SK-N-SH (cell line): ENCODE measurements at regions not wholly inside any gene's neighbourhood (a gene's known extent, or its start where the extent isn't known, plus 50 kb on each side); places are given as distances from the start of the nearest gene placed in this dataset.

Experiments
- CHD2 ChIP-seq: fragments of 150-350 bp; IDR thresholded peaks from 2 replicates; pipeline ENCODE4 v1.6.1; 2018; ENCODE audit warnings: low read length; ENCODE audit not compliant: partially characterized antibody
- FOXM1 ChIP-seq: IDR thresholded peaks from 2 replicates; pipeline ENCODE4 v1.4.0; 2012; ENCODE audit warnings: low read depth, mild to moderate bottlenecking
- NFIC ChIP-seq: IDR thresholded peaks from 2 replicates; pipeline ENCODE4 v1.4.0; 2012; ENCODE audit warnings: borderline replicate concordance
- POLR2AphosphoS5 ChIP-seq: IDR thresholded peaks from 2 replicates; pipeline ENCODE4 v1.6.1; 2012; ENCODE audit warnings: low read depth, low read length
- RCOR1 ChIP-seq: fragments of 150-350 bp; IDR thresholded peaks from 2 replicates; pipeline ENCODE4 v1.6.1; 2017; ENCODE audit warnings: antibody characterized with exemption, low read length
- RFX5 ChIP-seq: IDR thresholded peaks from 2 replicates; pipeline ENCODE4 v1.6.1; 2012; ENCODE audit warnings: mild to moderate bottlenecking, improper control_type of control experiment, low read length
- SMC3 ChIP-seq: IDR thresholded peaks from 2 replicates; pipeline ENCODE4 v1.6.1; 2012; ENCODE audit warnings: low read depth, low read length, improper control_type of control experiment
- TEAD4 ChIP-seq: IDR thresholded peaks from 2 replicates; pipeline ENCODE4 v1.4.0; 2012; ENCODE audit warnings: mild to moderate bottlenecking, borderline replicate concordance; ENCODE audit not compliant: insufficient read depth
- TF ChIP-seq, protein P1 (sequence below): fragments of 150-350 bp; IDR thresholded peaks from 2 replicates; pipeline ENCODE4 v1.6.1; 2016; ENCODE audit warnings: mild to moderate bottlenecking, low read depth, low read length
- TF ChIP-seq, protein P2 (sequence below): IDR thresholded peaks from 2 replicates; pipeline ENCODE4 v1.4.0; 2012; ENCODE audit warnings: low read depth, borderline replicate concordance

DNA sequence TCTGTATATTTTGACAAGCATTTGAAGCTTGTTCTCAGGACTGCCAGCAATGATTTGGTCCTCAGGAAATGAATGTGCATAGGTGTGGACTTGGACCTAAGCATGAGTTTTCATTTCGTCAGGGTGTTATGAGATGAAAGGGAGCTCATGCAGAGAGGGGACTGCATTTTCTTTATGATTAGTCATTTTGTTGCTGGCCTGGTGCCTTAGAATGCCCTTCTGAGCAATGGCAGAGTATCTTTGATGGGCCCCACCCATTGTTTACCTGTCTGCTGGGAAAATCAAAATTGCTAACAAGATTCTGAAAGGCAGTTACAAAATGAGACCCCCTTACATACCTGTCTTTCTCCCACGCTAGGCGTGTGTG, 51.5 kb upstream of the MTHFD1L start (continued):
- TF ChIP-seq, protein P1, sequence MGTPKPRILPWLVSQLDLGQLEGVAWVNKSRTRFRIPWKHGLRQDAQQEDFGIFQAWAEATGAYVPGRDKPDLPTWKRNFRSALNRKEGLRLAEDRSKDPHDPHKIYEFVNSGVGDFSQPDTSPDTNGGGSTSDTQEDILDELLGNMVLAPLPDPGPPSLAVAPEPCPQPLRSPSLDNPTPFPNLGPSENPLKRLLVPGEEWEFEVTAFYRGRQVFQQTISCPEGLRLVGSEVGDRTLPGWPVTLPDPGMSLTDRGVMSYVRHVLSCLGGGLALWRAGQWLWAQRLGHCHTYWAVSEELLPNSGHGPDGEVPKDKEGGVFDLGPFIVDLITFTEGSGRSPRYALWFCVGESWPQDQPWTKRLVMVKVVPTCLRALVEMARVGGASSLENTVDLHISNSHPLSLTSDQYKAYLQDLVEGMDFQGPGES = no peak
- TF ChIP-seq SMC3 (no peak), CHD2 (no peak), NFIC (no peak), TEAD4 (no peak), RFX5 (no peak), POLR2AphosphoS5 (no peak), FOXM1 (no peak), RCOR1 (no peak)
- TF ChIP-seq, protein P2, sequence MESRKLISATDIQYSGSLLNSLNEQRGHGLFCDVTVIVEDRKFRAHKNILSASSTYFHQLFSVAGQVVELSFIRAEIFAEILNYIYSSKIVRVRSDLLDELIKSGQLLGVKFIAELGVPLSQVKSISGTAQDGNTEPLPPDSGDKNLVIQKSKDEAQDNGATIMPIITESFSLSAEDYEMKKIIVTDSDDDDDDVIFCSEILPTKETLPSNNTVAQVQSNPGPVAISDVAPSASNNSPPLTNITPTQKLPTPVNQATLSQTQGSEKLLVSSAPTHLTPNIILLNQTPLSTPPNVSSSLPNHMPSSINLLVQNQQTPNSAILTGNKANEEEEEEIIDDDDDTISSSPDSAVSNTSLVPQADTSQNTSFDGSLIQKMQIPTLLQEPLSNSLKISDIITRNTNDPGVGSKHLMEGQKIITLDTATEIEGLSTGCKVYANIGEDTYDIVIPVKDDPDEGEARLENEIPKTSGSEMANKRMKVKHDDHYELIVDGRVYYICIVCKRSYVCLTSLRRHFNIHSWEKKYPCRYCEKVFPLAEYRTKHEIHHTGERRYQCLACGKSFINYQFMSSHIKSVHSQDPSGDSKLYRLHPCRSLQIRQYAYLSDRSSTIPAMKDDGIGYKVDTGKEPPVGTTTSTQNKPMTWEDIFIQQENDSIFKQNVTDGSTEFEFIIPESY = no peak
